Activated CD4-positive, alpha-beta T cell treated with anti-CD3 and anti-CD28 coated beads, Interleukin-2, amount 50 U/mL, for 24 hours (primary cell): ENCODE measurements at regions not wholly inside any gene's neighbourhood (a gene's known extent, or its start where the extent isn't known, plus 50 kb on each side); places are given as distances from the start of the nearest gene placed in this dataset.
A peak's percentile ranks its signal among the peaks of the same experiment; 100 is the strongest.

Experiments
- DNase-seq, 2 donors: peaks; one replicate each; pipeline ENCODE4 v3.0.0-alpha.2; 2020; ENCODE audit warnings: low read depth in 1 of 2, low spot score in 1 of 2

GRCh38 chr9:114733816-114734215 is 51.8 kb upstream of the TEX48 start:
- peak in 1 of 2 donors; percentile 24 for DNase-seq

- no peak for DNase-seq
These were observed 50.8 kb upstream of the TEX48 start for GRCh38 chr9:114732823-114733222.
